H9 (cell line): ENCODE measurements at regions not wholly inside any gene's neighbourhood (a gene's known extent, or its start where the extent isn't known, plus 50 kb on each side); places are given as distances from the start of the nearest gene placed in this dataset.

Source experiments
- DNase-seq: peaks from one replicate; pipeline ENCODE4 v3.0.0-alpha.2; 2017
- H2AFZ ChIP-seq: one replicate; pipeline ENCODE4 v1.6.1; 2013; ENCODE audit warnings: mild to moderate bottlenecking, low read length, control low read depth, moderate library complexity
- H2AK5ac ChIP-seq: 2 replicates; pipeline ENCODE4 v1.6.1; 2013; ENCODE audit warnings: low read length, control low read depth, mixed read lengths; ENCODE audit not compliant: insufficient read length
- H2BK120ac ChIP-seq: one replicate; pipeline ENCODE4 v1.6.1; 2013; ENCODE audit warnings: low read depth, mild to moderate bottlenecking, low read length, control low read depth, inconsistent platforms; ENCODE audit not compliant: poor library complexity, severe bottlenecking
- H2BK12ac ChIP-seq: 2 replicates; pipeline ENCODE4 v1.6.1; 2013; ENCODE audit warnings: low read length, control low read depth, mixed read lengths, low read depth; ENCODE audit not compliant: insufficient read length
- H2BK15ac ChIP-seq: 2 replicates; pipeline ENCODE4 v1.6.1; 2013; ENCODE audit warnings: low read depth, low read length, control low read depth
- H2BK20ac ChIP-seq: one replicate; pipeline ENCODE4 v1.6.1; 2013; ENCODE audit warnings: low read depth, mild to moderate bottlenecking, low read length, control low read depth, inconsistent platforms; ENCODE audit not compliant: poor library complexity, severe bottlenecking
- H2BK5ac ChIP-seq: 2 replicates; pipeline ENCODE4 v1.6.1; 2013; ENCODE audit warnings: low read length, control low read depth, mixed read lengths; ENCODE audit not compliant: insufficient read length
- H3K14ac ChIP-seq: 2 replicates; pipeline ENCODE4 v1.6.1; 2013; ENCODE audit warnings: low read length, control low read depth; ENCODE audit not compliant: insufficient read depth
- H3K18ac ChIP-seq: 2 replicates; pipeline ENCODE4 v1.6.1; 2013; ENCODE audit warnings: low read depth, mild to moderate bottlenecking, mixed read lengths, low read length, control low read depth; ENCODE audit not compliant: insufficient read length
- H3K23ac ChIP-seq: 2 replicates; pipeline ENCODE4 v1.6.1; 2013; ENCODE audit warnings: low read length, control low read depth, mixed read lengths, low read depth; ENCODE audit not compliant: insufficient read length
- H3K23me2 ChIP-seq: 2 replicates; pipeline ENCODE4 v1.6.1; 2013; ENCODE audit warnings: low read depth, mild to moderate bottlenecking, mixed read lengths, low read length, control low read depth; ENCODE audit not compliant: insufficient read length, poor library complexity, severe bottlenecking
- H3K27ac ChIP-seq: 2 replicates; pipeline ENCODE4 v1.5.1; 2013; ENCODE audit warnings: low read length, control low read depth, mixed read lengths, low read depth; ENCODE audit not compliant: insufficient read length
- H3K27me3 ChIP-seq: 2 replicates; pipeline ENCODE4 v1.6.1; 2013; ENCODE audit warnings: low read length, control low read depth, inconsistent platforms; ENCODE audit not compliant: insufficient read depth
- H3K4ac ChIP-seq: 2 replicates; pipeline ENCODE4 v1.6.1; 2013; ENCODE audit warnings: low read depth, mild to moderate bottlenecking, control low read depth, inconsistent platforms, low read length, moderate library complexity
- H3K4me1 ChIP-seq: 2 replicates; pipeline ENCODE4 v1.6.1; 2013; ENCODE audit warnings: low read length, control low read depth, inconsistent platforms; ENCODE audit not compliant: insufficient read depth
- H3K4me2 ChIP-seq: 2 replicates; pipeline ENCODE4 v1.6.1; 2013; ENCODE audit warnings: low read length, control low read depth, mixed read lengths; ENCODE audit not compliant: insufficient read length, insufficient read depth
- H3K56ac ChIP-seq: 2 replicates; pipeline ENCODE4 v1.6.1; 2013; ENCODE audit warnings: low read depth, mild to moderate bottlenecking, mixed read lengths, low read length, control low read depth; ENCODE audit not compliant: insufficient read length
- H3K79me1 ChIP-seq: 2 replicates; pipeline ENCODE4 v1.6.1; 2013; ENCODE audit warnings: low read depth, mild to moderate bottlenecking, moderate library complexity, low read length, control low read depth, inconsistent platforms; ENCODE audit not compliant: insufficient read depth, poor library complexity, severe bottlenecking
- H3K79me2 ChIP-seq: 2 replicates; pipeline ENCODE4 v1.6.1; 2013; ENCODE audit warnings: low read length, control low read depth, inconsistent platforms; ENCODE audit not compliant: insufficient read depth
- H3K9ac ChIP-seq: 2 replicates; pipeline ENCODE4 v1.6.1; 2013; ENCODE audit warnings: low read length, control low read depth, mixed read lengths; ENCODE audit not compliant: insufficient read length; ENCODE audit errors: extremely low read depth
- H3K9me3 ChIP-seq: one replicate; pipeline ENCODE4 v1.6.1; 2013; ENCODE audit warnings: low read depth, low read length, inconsistent platforms; ENCODE audit not compliant: control insufficient read depth
- H3T11ph ChIP-seq: one replicate; pipeline ENCODE4 v1.6.1; 2013; ENCODE audit warnings: mild to moderate bottlenecking, low read length, control low read depth, inconsistent platforms
- H4K20me1 ChIP-seq: one replicate; pipeline ENCODE4 v1.6.1; 2013; ENCODE audit not compliant: control insufficient read depth, insufficient read length, insufficient read depth
- H4K5ac ChIP-seq: 2 replicates; pipeline ENCODE4 v1.6.1; 2013; ENCODE audit warnings: low read depth, mild to moderate bottlenecking, mixed read lengths, low read length, control low read depth; ENCODE audit not compliant: insufficient read length
- H4K8ac ChIP-seq: replicated peaks from 2 replicates; pipeline ENCODE4 v1.6.1; 2013; ENCODE audit warnings: low read length, control low read depth, mixed read lengths, low read depth; ENCODE audit not compliant: insufficient read length
- H4K91ac ChIP-seq: 2 replicates; pipeline ENCODE4 v1.6.1; 2013; ENCODE audit warnings: low read depth, mild to moderate bottlenecking, moderate library complexity, mixed read lengths, low read length, control low read depth; ENCODE audit not compliant: insufficient read length
- H3K27ac Mint-ChIP-seq, 3 experiments: 2 replicates in 2 of 3; 3 replicates in 1 of 3; pipeline ENCODE4 v1.8.0; 2020 to 2021; ENCODE audit warnings: mixed read lengths in 3 of 3, mild to moderate bottlenecking in 1 of 3, moderate library complexity in 1 of 3
- H3K27me3 Mint-ChIP-seq: 2 replicates; pipeline ENCODE4 v1.8.0; 2021; ENCODE audit warnings: low read depth, mild to moderate bottlenecking, moderate library complexity, mixed read lengths
- H3K36me3 Mint-ChIP-seq, 3 experiments: 2 replicates in 2 of 3; 3 replicates in 1 of 3; pipeline ENCODE4 v1.8.0; 2020 to 2021; ENCODE audit warnings: low read depth in 3 of 3, mixed read lengths in 3 of 3; ENCODE audit not compliant: insufficient read depth in 1 of 3
- H3K4me1 Mint-ChIP-seq, 2 experiments: 2 replicates each; pipeline ENCODE4 v1.8.0; 2020; ENCODE audit warnings: mixed read lengths in 2 of 2
- H3K4me3 Mint-ChIP-seq, 2 experiments: 2 replicates in 1 of 2; 3 replicates in 1 of 2; pipeline ENCODE4 v1.8.0; 2020 to 2021; ENCODE audit warnings: mild to moderate bottlenecking in 2 of 2, mixed read lengths in 2 of 2, moderate library complexity in 1 of 2
- H3K9me3 Mint-ChIP-seq, 2 experiments: 2 replicates in 1 of 2; 3 replicates in 1 of 2; pipeline ENCODE4 v1.8.0; 2020; ENCODE audit warnings: mild to moderate bottlenecking in 2 of 2, mixed read lengths in 2 of 2, moderate library complexity in 1 of 2
- CTCF ChIP-seq: fragments of 200-600 bp; sonication (generic); conservative IDR thresholded peaks from 3 replicates; pipeline ENCODE4 v1.8.0; 2021; ENCODE audit warnings: antibody characterized with exemption, mild to moderate bottlenecking
- WGBS: extraction: QIAGEN DNeasy Blood & Tissue Kit; methylation state at CpG from one replicate; pipeline ENCODE4 v1.1.7; 2013; ENCODE audit warnings: missing lambda C conversion rate, low lambda C conversion rate, mixed read lengths; ENCODE audit not compliant: insufficient read length; ENCODE audit errors: extremely low coverage; 5-methylcytosine and 5-hydroxymethylcytosine counted together

GRCh38 chr14:98189062-98189461, 1082.9 kb downstream of the BCL11B start:
- Histone ChIP-seq H2BK5ac (no peak overlapping the region), H4K91ac (no peak overlapping the region), H3K56ac (no peak overlapping the region), H4K20me1 (no peaks in the 10 kb centered on the region), H2AFZ (no peak overlapping the region), H3K9ac (no peak overlapping the region), H2AK5ac (no peak overlapping the region), H3K27me3 (no peaks in the 10 kb centered on the region), H3T11ph (no peak overlapping the region), H2BK12ac (no peak overlapping the region), H3K4me2 (no peak overlapping the region), H3K23ac (no peak overlapping the region), H3K9me3 (no peaks in the 10 kb centered on the region), H3K27ac (no peak overlapping the region), H3K79me2 (no peaks in the 10 kb centered on the region), H3K23me2 (no peaks in the 10 kb centered on the region), H3K18ac (no peak overlapping the region), H3K4ac (no peak overlapping the region), H4K5ac (no peak overlapping the region), H2BK15ac (no peak overlapping the region), H3K14ac (no peak overlapping the region), H3K79me1 (no peaks in the 10 kb centered on the region), H2BK120ac (no peak overlapping the region), H4K8ac (no peak overlapping the region), H3K4me1 (no peaks in the 10 kb centered on the region), H2BK20ac (no peak overlapping the region)
- TF ChIP-seq CTCF: no peak
- DNase-seq: no peak
- Mint-ChIP-seq H3K4me1 (no peaks in the 10 kb centered on the region), H3K36me3 (no peaks in the 10 kb centered on the region), H3K9me3 (no peaks in the 10 kb centered on the region), H3K4me3 (no peak overlapping the region), H3K27ac (no peak overlapping the region), H3K27me3 (no peaks in the 10 kb centered on the region; the same call in 1 of the 2 replicates)
- WGBS: no CpG with 5 or more reads among the region's 1 CpG
